ENCODE measurements at regions not wholly inside any gene's neighbourhood (a gene's known extent, or its start where the extent isn't known, plus 50 kb on each side); places are given as distances from the start of the nearest gene placed in this dataset.

GRCh38 chr20:48474022-48474421 is 353.8 kb downstream of the PREX1 start:
- DNase-seq (no peak), ATAC-seq (no peak)
- intact Hi-C loops (cut with DNase I), result no loop called here

- ATAC-seq, result no peak
- intact Hi-C loops (cut with DNase I), result no loop called here
- no peak for DNase-seq
Measured at GRCh38 chr20:48471759-48472408, 355.9 kb downstream of the PREX1 start.

GRCh38 chr20:48471176-48471575 is 356.6 kb downstream of the PREX1 start:
- ATAC-seq, result no peak
- intact Hi-C loops (cut with DNase I), result no loop called here
- no peak for DNase-seq

- ATAC-seq (no peak), DNase-seq (no peak)
- intact Hi-C loops (cut with DNase I), result no loop called here
Measured at GRCh38 chr20:48470141-48470540, 357.7 kb downstream of the PREX1 start.

- DNase-seq, result no peak
- intact Hi-C loops (cut with DNase I), result no loop called here
- no peak for ATAC-seq
Measured at GRCh38 chr20:48469026-48469425, 358.8 kb downstream of the PREX1 start.

- ATAC-seq (no peak), DNase-seq (no peak)
- intact Hi-C loops (cut with DNase I), result no loop called here
Measured at GRCh38 chr20:48468571-48468970, 359.2 kb downstream of the PREX1 start.

- DNase-seq (no peak), ATAC-seq (no peak)
- intact Hi-C loops (cut with DNase I), result no loop called here
Measured at GRCh38 chr20:48467622-48468021, 360.2 kb downstream of the PREX1 start.

- intact Hi-C loops (cut with DNase I), result no loop called here
- no peak for ATAC-seq
- no peak for DNase-seq
Measured at GRCh38 chr20:48465271-48465670, 362.5 kb downstream of the PREX1 start.

GRCh38 chr20:48463916-48464315 is 363.9 kb downstream of the PREX1 start:
- ATAC-seq, result peak; percentile 57 to 70

GRCh38 chr20:48463096-48463720 is 364.6 kb downstream of the PREX1 start:
- ATAC-seq (peak; percentile 77 to 84), DNase-seq (peak; percentile 32)
- intact Hi-C loops (cut with DNase I), result no loop called here

More at GRCh38 chr20:48463916-48464315, 363.9 kb downstream of the PREX1 start:
- intact Hi-C loops (cut with DNase I), result no loop called here
- no peak for DNase-seq

GRCh38 chr20:48461735-48462119 is 366.1 kb downstream of the PREX1 start:
- intact Hi-C loops (cut with DNase I), result no loop called here
- DNase-seq (no peak), ATAC-seq (no peak)

- intact Hi-C loops (cut with DNase I), result no loop called here
- DNase-seq, result no peak
- no peak for ATAC-seq
Measured at GRCh38 chr20:48461091-48461734, 366.6 kb downstream of the PREX1 start.

GRCh38 chr20:48460681-48461080 is 367.1 kb downstream of the PREX1 start:
- ATAC-seq (no peak), DNase-seq (no peak)
- intact Hi-C loops (cut with DNase I), result no loop called here

- no peak for DNase-seq
- intact Hi-C loops (cut with DNase I), result no loop called here
- no peak for ATAC-seq
Measured at GRCh38 chr20:48459722-48460395, 367.9 kb downstream of the PREX1 start.

GRCh38 chr20:48458601-48459385 is 369.0 kb downstream of the PREX1 start:
- DNase-seq, result no peak
- no peak for ATAC-seq
- intact Hi-C loops (cut with DNase I), result no loop called here

- DNase-seq, result no peak
- no peak for ATAC-seq
- intact Hi-C loops (cut with DNase I), result no loop called here
Measured at GRCh38 chr20:48458003-48458377, 369.8 kb downstream of the PREX1 start.

- ATAC-seq, result no peak
- intact Hi-C loops (cut with DNase I), result no loop called here
- no peak for DNase-seq
Measured at GRCh38 chr20:48457193-48458002, 370.4 kb downstream of the PREX1 start.

- ATAC-seq (no peak), DNase-seq (no peak)
- intact Hi-C loops (cut with DNase I), result no loop called here
Measured at GRCh38 chr20:48456366-48457192, 371.2 kb downstream of the PREX1 start.

Measured in left cardiac atrium (tissue), 4 donors.